D721Med (cell line): ENCODE measurements at regions not wholly inside any gene's neighbourhood (a gene's known extent, or its start where the extent isn't known, plus 50 kb on each side); places are given as distances from the start of the nearest gene placed in this dataset.

Experiments
- DNase-seq: peaks from one replicate; pipeline ENCODE4 v3.0.0; 2011; ENCODE audit warnings: low spot score; ENCODE audit not compliant: insufficient read length
- FAIRE-seq: peaks from 2 replicates; lab custom pipeline; 2011; peaks lifted over from hg19 to GRCh38; lab: Jason Lieb, UNC
- TF ChIP-seq, protein P1 (sequence below): IDR thresholded peaks from 2 replicates; pipeline ENCODE4 v1.5.1; 2012; ENCODE audit warnings: mild to moderate bottlenecking, control low read depth; ENCODE audit not compliant: insufficient read depth; ENCODE audit errors: missing control alignments

DNA sequence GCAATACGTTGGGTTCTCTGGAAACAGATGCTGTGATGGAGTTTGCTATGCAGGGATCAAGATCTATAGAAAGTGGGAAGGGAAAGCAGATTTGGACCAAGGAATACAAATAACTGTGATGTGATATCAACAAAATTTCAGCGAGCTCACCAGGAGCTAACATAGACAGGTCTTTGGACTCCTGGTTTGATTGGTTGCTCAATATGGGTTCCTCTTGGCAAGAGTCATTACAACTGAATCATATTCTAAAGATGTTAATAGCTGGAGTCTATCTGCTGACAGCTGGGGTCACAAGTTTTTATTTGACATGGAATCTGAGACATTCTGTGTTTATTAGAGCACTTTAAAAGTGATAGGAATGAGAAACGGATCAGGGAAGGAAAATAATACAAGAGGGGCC is 637.6 kb upstream of the GNPDA2 start:
- no peak for FAIRE-seq
- TF ChIP-seq, protein P1, sequence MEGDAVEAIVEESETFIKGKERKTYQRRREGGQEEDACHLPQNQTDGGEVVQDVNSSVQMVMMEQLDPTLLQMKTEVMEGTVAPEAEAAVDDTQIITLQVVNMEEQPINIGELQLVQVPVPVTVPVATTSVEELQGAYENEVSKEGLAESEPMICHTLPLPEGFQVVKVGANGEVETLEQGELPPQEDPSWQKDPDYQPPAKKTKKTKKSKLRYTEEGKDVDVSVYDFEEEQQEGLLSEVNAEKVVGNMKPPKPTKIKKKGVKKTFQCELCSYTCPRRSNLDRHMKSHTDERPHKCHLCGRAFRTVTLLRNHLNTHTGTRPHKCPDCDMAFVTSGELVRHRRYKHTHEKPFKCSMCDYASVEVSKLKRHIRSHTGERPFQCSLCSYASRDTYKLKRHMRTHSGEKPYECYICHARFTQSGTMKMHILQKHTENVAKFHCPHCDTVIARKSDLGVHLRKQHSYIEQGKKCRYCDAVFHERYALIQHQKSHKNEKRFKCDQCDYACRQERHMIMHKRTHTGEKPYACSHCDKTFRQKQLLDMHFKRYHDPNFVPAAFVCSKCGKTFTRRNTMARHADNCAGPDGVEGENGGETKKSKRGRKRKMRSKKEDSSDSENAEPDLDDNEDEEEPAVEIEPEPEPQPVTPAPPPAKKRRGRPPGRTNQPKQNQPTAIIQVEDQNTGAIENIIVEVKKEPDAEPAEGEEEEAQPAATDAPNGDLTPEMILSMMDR: no peak

DNA sequence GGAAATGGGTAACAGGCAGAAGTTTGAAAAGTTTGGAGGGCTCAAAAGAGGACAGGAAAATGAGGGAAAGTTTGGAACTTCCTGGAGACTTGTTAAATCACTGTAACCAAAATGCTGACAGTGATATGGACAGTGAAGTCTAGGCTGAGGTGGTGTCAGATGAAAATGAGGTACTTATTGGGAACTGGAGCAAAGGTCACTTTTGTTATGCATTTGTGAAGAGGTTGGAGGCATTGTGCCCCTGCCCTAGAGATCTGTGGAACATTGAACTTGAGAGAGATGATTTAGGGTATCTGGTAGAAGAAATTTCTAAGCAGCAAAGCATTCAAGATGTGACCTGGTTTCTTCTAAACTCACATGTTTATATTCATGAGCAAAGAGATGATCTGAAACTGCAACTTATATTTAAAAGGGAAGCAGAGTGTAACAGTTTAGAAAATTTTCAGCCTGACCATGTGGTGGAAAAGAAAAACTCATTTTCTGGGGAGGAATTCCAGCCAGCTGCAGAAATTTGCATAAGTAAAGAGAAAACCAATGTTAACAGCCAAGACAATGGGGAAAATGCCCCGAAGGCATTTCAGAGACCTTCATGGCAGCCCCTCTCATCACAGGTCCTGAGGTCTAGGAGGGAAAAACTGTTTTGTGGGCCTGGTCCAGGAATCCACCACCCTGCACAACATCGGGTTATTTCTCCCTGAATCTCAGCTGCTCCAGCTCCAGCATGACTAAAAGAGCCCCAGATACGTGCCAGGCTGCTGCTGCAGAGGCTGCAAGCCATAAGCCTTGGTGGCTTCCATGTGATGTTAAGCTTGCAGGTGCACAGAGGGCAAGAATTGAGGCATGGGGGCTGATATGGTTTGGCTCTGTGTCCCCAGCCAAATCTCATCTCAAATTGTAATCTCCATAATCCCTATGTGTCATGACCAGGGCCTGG is 632.5 kb upstream of the GNPDA2 start:
- TF ChIP-seq, protein P1: no peak
- DNase-seq (no peak), FAIRE-seq (no peak)

More for the DNA sequence above, 637.6 kb upstream of the GNPDA2 start:
- no peak for DNase-seq

DNA sequence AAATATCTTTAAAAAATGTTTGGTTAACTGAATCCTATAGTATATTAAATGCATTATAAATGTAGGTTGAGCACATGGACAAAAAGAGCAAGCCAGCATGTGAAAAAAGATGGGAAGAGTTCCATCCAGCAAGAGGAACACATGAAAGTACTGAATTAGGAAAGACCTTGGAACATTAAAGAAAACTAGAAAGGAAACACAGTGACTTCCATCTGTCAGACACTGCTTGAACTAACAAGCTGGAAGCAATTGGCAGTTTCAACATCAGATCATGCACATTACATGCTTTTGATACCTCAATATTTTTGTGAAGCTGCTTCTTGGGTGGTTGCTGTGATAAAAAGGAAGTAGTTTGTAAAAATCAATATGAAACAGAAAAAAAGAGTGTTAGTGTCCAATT is 626.8 kb upstream of the GNPDA2 start:
- DNase-seq (no peak), FAIRE-seq (no peak)
- TF ChIP-seq, protein P1: no peak

DNA sequence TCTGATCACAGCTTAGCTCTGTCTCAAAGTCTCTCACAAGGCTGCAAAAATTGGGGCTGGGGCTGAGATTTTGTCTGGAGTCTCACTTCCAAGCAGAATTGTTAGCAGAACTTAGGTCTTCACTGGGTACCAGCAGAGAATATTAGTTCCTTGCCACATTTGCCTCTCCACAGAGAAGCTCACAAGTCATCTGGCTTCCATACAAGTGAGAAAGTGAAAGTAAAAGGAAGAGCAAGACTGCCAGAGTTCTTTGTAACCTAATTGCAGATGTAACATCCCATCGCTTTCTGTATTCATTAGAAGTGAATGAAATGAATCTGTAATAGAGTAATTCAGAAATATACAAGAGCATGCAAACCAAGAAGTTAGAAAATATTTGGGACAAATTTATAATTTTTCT is 624.1 kb upstream of the GNPDA2 start:
- TF ChIP-seq, protein P1: no peak
- DNase-seq: no peak
- FAIRE-seq: no peak

DNA sequence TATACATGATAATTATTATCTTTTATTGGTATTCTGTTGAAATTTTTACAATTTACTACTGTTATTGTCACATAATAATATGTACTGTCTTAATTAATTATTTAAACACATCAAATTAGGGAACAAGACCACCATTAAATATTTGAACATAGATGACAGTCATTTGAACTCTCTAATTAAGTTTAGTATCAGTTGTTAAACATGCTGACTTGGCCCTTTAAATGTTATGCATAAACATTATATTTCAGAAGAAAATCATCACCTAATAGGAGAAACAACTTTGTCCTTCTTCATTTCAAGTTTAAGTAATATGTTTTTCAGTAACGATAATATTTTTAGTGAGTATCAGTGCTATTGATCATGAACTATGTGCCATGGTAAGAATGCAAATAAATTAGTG is 623.5 kb upstream of the GNPDA2 start:
- no peak for DNase-seq
- no peak for FAIRE-seq
- TF ChIP-seq, protein P1: no peak

DNA sequence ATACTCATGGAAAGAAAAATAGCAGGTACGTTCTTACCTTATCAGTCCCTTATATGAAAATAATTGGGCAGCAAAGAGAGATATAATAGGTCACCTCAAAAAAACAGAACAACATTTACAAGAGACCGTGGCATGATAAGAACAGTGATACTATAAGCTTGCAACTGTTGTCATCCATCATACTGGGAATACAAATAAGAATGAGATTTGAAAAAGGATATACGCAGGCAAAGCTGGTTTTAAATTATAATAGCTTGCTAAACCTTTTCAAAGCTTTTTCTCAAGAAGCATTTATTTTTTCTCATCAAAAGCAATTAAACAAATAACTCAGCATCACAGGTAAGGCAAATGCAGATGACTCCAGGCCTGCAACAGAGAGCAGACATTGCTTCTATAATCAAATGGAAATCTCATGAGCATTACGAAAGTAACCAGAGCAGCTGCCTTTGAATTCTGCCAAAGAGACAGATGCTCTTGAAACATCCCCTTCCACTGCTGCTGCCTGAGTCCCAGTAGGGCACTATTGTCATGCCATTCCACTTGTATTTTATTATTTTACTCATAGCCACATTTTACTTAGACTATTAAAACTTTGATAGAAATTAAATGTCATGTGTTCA is 620.6 kb upstream of the GNPDA2 start:
- FAIRE-seq: peak; percentile 53
- DNase-seq: no peak
- TF ChIP-seq, protein P1: no peak
